ENCODE measurements at regions not wholly inside any gene's neighbourhood (a gene's known extent, or its start where the extent isn't known, plus 50 kb on each side); places are given as distances from the start of the nearest gene placed in this dataset.

GRCh38 chr1:4270651-4271337, 370.7 kb upstream of the C1orf174 start:
- no peak for TF ChIP-seq CTCF (IDR thresholded peaks at IDR 0.05)
- no peak overlapping the region for H3K4me2 ChIP-seq (ENCODE audit: low read length)
- H3K36me3 ChIP-seq (ENCODE audit: control insufficient read depth, insufficient read depth, low read length), result no peaks in the 10 kb centered on the region
- H3K4me1 ChIP-seq, result no peaks in the 10 kb centered on the region
- no peaks in the 10 kb centered on the region for H3K9me3 ChIP-seq (ENCODE audit: control insufficient read depth, low read length)
- no peak overlapping the region for H3K4me3 ChIP-seq (ENCODE audit: low read depth, low read length)
- no peak overlapping the region for H3K27ac ChIP-seq
- H2AFZ ChIP-seq, result no peak overlapping the region
- no peaks in the 10 kb centered on the region for H3K79me2 ChIP-seq
- no peak overlapping the region for H3K9ac ChIP-seq
- H3K27me3 ChIP-seq (ENCODE audit: control insufficient read depth, insufficient read depth, low read length), result no peaks in the 10 kb centered on the region

- no peak overlapping the region for H3K9ac ChIP-seq
- no peak overlapping the region for H3K4me3 ChIP-seq (ENCODE audit: low read depth, low read length)
- no peaks in the 10 kb centered on the region for H3K4me1 ChIP-seq
- no peaks in the 10 kb centered on the region for H3K79me2 ChIP-seq
- no peak overlapping the region for H3K27ac ChIP-seq
- H2AFZ ChIP-seq, result no peak overlapping the region
- no peaks in the 10 kb centered on the region for H3K36me3 ChIP-seq (ENCODE audit: control insufficient read depth, insufficient read depth, low read length)
- no peaks in the 10 kb centered on the region for H3K27me3 ChIP-seq (ENCODE audit: control insufficient read depth, insufficient read depth, low read length)
- TF ChIP-seq CTCF (IDR thresholded peaks at IDR 0.05), result no peak
- H3K9me3 ChIP-seq (ENCODE audit: control insufficient read depth, low read length), result no peaks in the 10 kb centered on the region
- no peak overlapping the region for H3K4me2 ChIP-seq (ENCODE audit: low read length)
These were observed 371.4 kb upstream of the C1orf174 start for GRCh38 chr1:4271338-4271998.

GRCh38 chr1:4272568-4272967, 372.5 kb upstream of the C1orf174 start:
- Histone ChIP-seq H3K27ac (no peak overlapping the region), H3K9ac (no peak overlapping the region), H2AFZ (no peak overlapping the region), H3K27me3 (ENCODE audit: control insufficient read depth, insufficient read depth, low read length) (no peaks in the 10 kb centered on the region), H3K4me2 (ENCODE audit: low read length) (no peak overlapping the region), H3K4me3 (ENCODE audit: low read depth, low read length) (no peak overlapping the region), H3K4me1 (no peaks in the 10 kb centered on the region), H3K79me2 (no peaks in the 10 kb centered on the region), H3K9me3 (ENCODE audit: control insufficient read depth, low read length) (no peaks in the 10 kb centered on the region), H3K36me3 (ENCODE audit: control insufficient read depth, insufficient read depth, low read length) (no peaks in the 10 kb centered on the region)
- TF ChIP-seq CTCF (IDR thresholded peaks at IDR 0.05), result no peak

GRCh38 chr1:4273243-4273642, 373.2 kb upstream of the C1orf174 start:
- Histone ChIP-seq H3K4me1 (no peaks in the 10 kb centered on the region), H3K9ac (no peak overlapping the region), H3K27me3 (ENCODE audit: control insufficient read depth, insufficient read depth, low read length) (no peaks in the 10 kb centered on the region), H2AFZ (no peak overlapping the region), H3K9me3 (ENCODE audit: control insufficient read depth, low read length) (no peaks in the 10 kb centered on the region), H3K79me2 (no peaks in the 10 kb centered on the region), H3K36me3 (ENCODE audit: control insufficient read depth, insufficient read depth, low read length) (no peaks in the 10 kb centered on the region), H3K4me3 (ENCODE audit: low read depth, low read length) (no peak overlapping the region), H3K4me2 (ENCODE audit: low read length) (no peak overlapping the region), H3K27ac (no peak overlapping the region)
- TF ChIP-seq CTCF (IDR thresholded peaks at IDR 0.05), result no peak

- Histone ChIP-seq H3K4me1 (no peaks in the 10 kb centered on the region), H3K4me2 (ENCODE audit: low read length) (no peak overlapping the region), H2AFZ (no peak overlapping the region), H3K4me3 (ENCODE audit: low read depth, low read length) (no peak overlapping the region), H3K36me3 (ENCODE audit: control insufficient read depth, insufficient read depth, low read length) (no peaks in the 10 kb centered on the region), H3K9ac (no peak overlapping the region), H3K27me3 (ENCODE audit: control insufficient read depth, insufficient read depth, low read length) (no peaks in the 10 kb centered on the region), H3K9me3 (ENCODE audit: control insufficient read depth, low read length) (no peaks in the 10 kb centered on the region), H3K27ac (no peak overlapping the region), H3K79me2 (no peaks in the 10 kb centered on the region)
- TF ChIP-seq CTCF (IDR thresholded peaks at IDR 0.05), result no peak
These were observed 373.7 kb upstream of the C1orf174 start for GRCh38 chr1:4273747-4274146.

All from parathyroid adenoma (tissue), 2 donors.